CD14-positive monocyte (primary cell): ENCODE measurements at regions not wholly inside any gene's neighbourhood (a gene's known extent, or its start where the extent isn't known, plus 50 kb on each side); places are given as distances from the start of the nearest gene placed in this dataset.

ENCODE experiments used
- DNase-seq, 3 donors: peaks; one replicate each; pipeline ENCODE4 v3.0.0-alpha.2; 2011 to 2022
- H2AFZ ChIP-seq: 2 replicates; pipeline ENCODE4 v1.6.0; 2012; ENCODE audit warnings: mild to moderate bottlenecking, low read depth, low read length, inconsistent platforms; ENCODE audit not compliant: insufficient read depth, poor library complexity, severe bottlenecking
- H3K27ac ChIP-seq, 2 donors: 1 replicate in 1 of 2; 2 replicates in 1 of 2; pipeline ENCODE4 v1.5.1; 2012 to 2013; ENCODE audit warnings: low read length in 2 of 2, control low read depth in 1 of 2, inconsistent platforms in 1 of 2, low read depth in 1 of 2, mild to moderate bottlenecking in 1 of 2
- H3K27me3 ChIP-seq, 2 donors: one replicate each; pipeline versions ENCODE4 v1.6.0 to v1.6.1; 2011 to 2013; ENCODE audit warnings: low read length in 2 of 2; ENCODE audit not compliant: control insufficient read depth in 2 of 2, insufficient read depth in 2 of 2
- H3K36me3 ChIP-seq, 2 donors: replicated peaks in 1 of 2; 1 replicate in 1 of 2; 2 replicates in 1 of 2; pipeline versions ENCODE4 v1.5.1 to v1.6.1; 2012 to 2013; ENCODE audit warnings: low read length in 2 of 2, control low read depth in 1 of 2, inconsistent platforms in 1 of 2, mild to moderate bottlenecking in 1 of 2; ENCODE audit not compliant: insufficient read depth in 2 of 2, control insufficient read depth in 1 of 2
- H3K4me1 ChIP-seq, 2 donors: 1 replicate in 1 of 2; 2 replicates in 1 of 2; pipeline versions ENCODE4 v1.5.1 to v1.6.1; 2012 to 2013; ENCODE audit warnings: low read length in 2 of 2, control low read depth in 1 of 2, inconsistent platforms in 1 of 2, mild to moderate bottlenecking in 1 of 2, moderate library complexity in 1 of 2; ENCODE audit not compliant: insufficient read depth in 2 of 2, control insufficient read depth in 1 of 2
- H3K4me2 ChIP-seq: replicated peaks from 2 replicates; pipeline ENCODE3; 2012; ENCODE audit warnings: low read length, moderate library complexity, mild to moderate bottlenecking; ENCODE audit not compliant: poor library complexity, severe bottlenecking; ENCODE audit errors: extremely low read depth
- H3K4me3 ChIP-seq, 3 experiments: fragments of 200-600 bp in 1 of 3; sonication (generic) in 1 of 3; replicated peaks in 1 of 3; 1 replicate in 2 of 3; 2 replicates in 1 of 3; pipeline ENCODE4 v1.5.1; 2011 to 2013; ENCODE audit warnings: low read length in 3 of 3, mild to moderate bottlenecking in 3 of 3, control low read depth in 2 of 3, low read depth in 2 of 3, inconsistent platforms in 1 of 3, moderate library complexity in 1 of 3
- H3K79me2 ChIP-seq: 2 replicates; pipeline ENCODE4 v1.6.0; 2012; ENCODE audit warnings: mild to moderate bottlenecking, control low read depth, inconsistent platforms, low read length, moderate library complexity; ENCODE audit not compliant: insufficient read depth
- H3K9ac ChIP-seq: 2 replicates; pipeline ENCODE4 v1.6.0; 2017; ENCODE audit warnings: low read length, mild to moderate bottlenecking; ENCODE audit not compliant: insufficient read depth, poor library complexity, severe bottlenecking
- H3K9me3 ChIP-seq, 2 donors: replicated peaks in 1 of 2; 1 replicate in 1 of 2; 2 replicates in 1 of 2; pipeline versions ENCODE4 v1.5.1 to v1.6.1; 2012 to 2013; ENCODE audit warnings: low read length in 2 of 2, control low read depth in 1 of 2; ENCODE audit not compliant: control insufficient read depth in 1 of 2, insufficient read depth in 1 of 2
- H4K20me1 ChIP-seq: 2 replicates; pipeline ENCODE4 v1.6.0; 2012; ENCODE audit warnings: mild to moderate bottlenecking, low read length, control low read depth, moderate library complexity; ENCODE audit not compliant: insufficient read depth
- H3K27ac Mint-ChIP-seq, 7 donors: one replicate each; pipeline ENCODE4 v1.8.0; 2020; ENCODE audit warnings: mild to moderate bottlenecking in 7 of 7, mixed read lengths in 7 of 7, moderate library complexity in 6 of 7, inconsistent platforms in 2 of 7
- H3K27me3 Mint-ChIP-seq, 3 donors: one replicate each; pipeline ENCODE4 v1.8.0; 2021 to 2022; ENCODE audit warnings: low read depth in 3 of 3, mild to moderate bottlenecking in 3 of 3, mixed read lengths in 3 of 3, moderate library complexity in 3 of 3, inconsistent platforms in 1 of 3
- H3K36me3 Mint-ChIP-seq, 2 donors: one replicate each; pipeline ENCODE4 v1.8.0; 2020; ENCODE audit warnings: mixed read lengths in 2 of 2, inconsistent platforms in 1 of 2, mild to moderate bottlenecking in 1 of 2
- H3K4me1 Mint-ChIP-seq: one replicate; pipeline ENCODE4 v1.8.0; 2020; ENCODE audit warnings: mild to moderate bottlenecking, mixed read lengths
- H3K4me3 Mint-ChIP-seq, 2 donors: one replicate each; pipeline ENCODE4 v1.8.0; 2020; ENCODE audit warnings: mild to moderate bottlenecking in 2 of 2, mixed read lengths in 2 of 2, moderate library complexity in 1 of 2
- H3K9me3 Mint-ChIP-seq, 7 donors: one replicate each; pipeline ENCODE4 v1.8.0; 2020 to 2022; ENCODE audit warnings: mixed read lengths in 7 of 7, mild to moderate bottlenecking in 6 of 7, moderate library complexity in 6 of 7, inconsistent platforms in 2 of 7
- CTCF ChIP-seq: fragments of 200-600 bp; IDR thresholded peaks from one replicate; pipeline ENCODE4 v1.8.0; 2022; ENCODE audit warnings: antibody characterized with exemption, mild to moderate bottlenecking
- WGBS: methylation state at CpG from one replicate; pipeline ENCODE4 v1.1.5; 2013; ENCODE audit warnings: missing lambda C conversion rate; ENCODE audit not compliant: insufficient coverage; 5-methylcytosine and 5-hydroxymethylcytosine counted together
- intact Hi-C, 2 donors: fragments of 100-400 bp; cut with micrococcal nuclease; formaldehyde crosslinking; loops; one replicate each; pipeline versions ENCODE4 v1.15.0 to v1.15.1; 2023

GRCh38 chr3:462851-463250, 266.3 kb downstream of the CHL1 start:
- Histone ChIP-seq H3K4me1 (no peaks in the 10 kb centered on the region), H3K4me3 (no peak overlapping the region), H4K20me1 (no peaks in the 10 kb centered on the region), H3K9ac (no peak overlapping the region), H3K4me2 (no peak overlapping the region), H2AFZ (no peak overlapping the region), H3K36me3 (no peaks in the 10 kb centered on the region), H3K79me2 (no peaks in the 10 kb centered on the region), H3K27me3 (no peaks in the 10 kb centered on the region), H3K27ac (no peak overlapping the region), H3K9me3 (no peaks in the 10 kb centered on the region)
- no peaks in the 10 kb centered on the region for H3K4me1 Mint-ChIP-seq
- WGBS = 82% methylated on average over 2 of the region's 4 CpGs
- H3K27me3 Mint-ChIP-seq = peaks cover 0 to 2% (median 0%) of the 10 kb centered on the region in 3 donors
- no peaks in the 10 kb centered on the region for H3K36me3 Mint-ChIP-seq
- intact Hi-C loops = no loop called here
- H3K4me3 Mint-ChIP-seq = no peak overlapping the region
- H3K9me3 Mint-ChIP-seq = peaks cover 0 to 6% (median 0%) of the 10 kb centered on the region in 7 donors
- no peak for TF ChIP-seq CTCF
- no peak overlapping the region for H3K27ac Mint-ChIP-seq
- DNase-seq = no peak

GRCh38 chr3:463252-464192, 267.0 kb downstream of the CHL1 start:
- Mint-ChIP-seq H3K27me3 (peaks cover 0 to 2% (median 0%) of the 10 kb centered on the region in 3 donors), H3K36me3 (no peaks in the 10 kb centered on the region), H3K4me1 (no peaks in the 10 kb centered on the region), H3K4me3 (no peak overlapping the region), H3K9me3 (peaks cover 0 to 6% (median 0%) of the 10 kb centered on the region in 7 donors), H3K27ac (no peak overlapping the region)
- no peaks in the 10 kb centered on the region for H3K79me2 ChIP-seq
- no peak overlapping the region for H3K4me2 ChIP-seq
- no peak for DNase-seq
- TF ChIP-seq CTCF = no peak
- no peak overlapping the region for H3K9ac ChIP-seq
- intact Hi-C loops = no loop called here
- H3K4me3 ChIP-seq = no peak overlapping the region
- WGBS = 72% methylated on average over 2 of the region's 7 CpGs
- no peaks in the 10 kb centered on the region for H3K4me1 ChIP-seq
- H4K20me1 ChIP-seq = no peaks in the 10 kb centered on the region
- H2AFZ ChIP-seq = no peak overlapping the region
- H3K9me3 ChIP-seq = no peaks in the 10 kb centered on the region
- no peak overlapping the region for H3K27ac ChIP-seq
- no peaks in the 10 kb centered on the region for H3K36me3 ChIP-seq
- no peaks in the 10 kb centered on the region for H3K27me3 ChIP-seq
